Mucosa of descending colon (tissue), 3 donors: ENCODE measurements at regions not wholly inside any gene's neighbourhood (a gene's known extent, or its start where the extent isn't known, plus 50 kb on each side); places are given as distances from the start of the nearest gene placed in this dataset.
"Not testable (repeated sequence)": the region's sequence is repeated elsewhere in the genome, so short reads cannot be mapped to it uniquely, and the experiment has no call there.

Experiments
- ATAC-seq: fragments of 200-7000 bp; cut with Tn5 transposase; one replicate; pipeline ENCODE4 v1.9.1; 2020; ENCODE audit warnings: mild to moderate bottlenecking, moderate library complexity
- DNase-seq, 3 donors: peaks; one replicate each; pipeline ENCODE4 v3.0.0-alpha.2; 2020
- H3K36me3 ChIP-seq: fragments of 200-600 bp; one replicate; pipeline ENCODE4 v1.8.0; 2021; ENCODE audit warnings: low read depth, mild to moderate bottlenecking
- H3K4me1 ChIP-seq: fragments of 200-600 bp; one replicate; pipeline ENCODE4 v1.8.0; 2021; ENCODE audit warnings: low read depth, mild to moderate bottlenecking
- H3K4me3 ChIP-seq: fragments of 200-600 bp; one replicate; pipeline ENCODE4 v1.8.0; 2021; ENCODE audit warnings: mild to moderate bottlenecking
- H3K9me3 ChIP-seq: fragments of 200-600 bp; one replicate; pipeline ENCODE4 v1.8.0; 2021; ENCODE audit warnings: mild to moderate bottlenecking
- intact Hi-C, 2 donors: fragments of 100-400 bp; cut with DNase I in 1 of 2; cut with micrococcal nuclease in 1 of 2; formaldehyde crosslinking; loops; one replicate each; pipeline versions ENCODE4 v1.11.0 to v1.11.1; 2022; cut with DNase I, micrococcal nuclease
- TF ChIP-seq, protein P1 (sequence below): fragments of 200-600 bp; IDR thresholded peaks from one replicate; pipeline ENCODE4 v1.8.0; 2022; ENCODE audit warnings: antibody characterized with exemption, mild to moderate bottlenecking
- donor health status: DM: no; HTN: no; CAD: no; lungs with moderate emphysema.
- donor health status: DM: no; HTN: no; CAD: no.
- donor health status: DM: no; HTN: yes; CAD: no.

DNA sequence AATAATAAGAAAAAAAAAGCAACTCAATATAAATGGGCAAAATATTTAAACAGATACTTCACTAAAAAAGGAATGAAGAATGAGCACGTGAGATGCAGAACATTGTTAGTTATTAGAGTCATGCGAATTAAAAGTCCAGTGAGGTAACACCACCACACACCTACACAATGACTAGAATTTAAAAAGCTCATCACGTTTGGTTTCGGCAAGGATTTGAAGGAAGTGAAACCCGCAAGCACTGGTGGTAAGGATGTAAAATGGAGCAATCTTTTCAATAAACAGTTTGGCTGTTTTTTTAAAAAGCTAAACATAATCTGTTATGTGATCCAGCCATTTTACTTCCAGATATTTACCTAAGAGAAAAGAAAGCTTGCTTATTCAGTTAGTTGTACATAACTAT, 1181.6 kb upstream of the CELF4 start:
- ATAC-seq (no peak), DNase-seq (no peak)
- no peaks in the 10 kb centered on the region for H3K4me1 ChIP-seq
- intact Hi-C loops: no loop called here
- H3K4me3 ChIP-seq: no peak overlapping the region
- H3K9me3 ChIP-seq: peaks cover 14% of the 10 kb centered on the region
- no peaks in the 10 kb centered on the region for H3K36me3 ChIP-seq
- TF ChIP-seq, protein P1, sequence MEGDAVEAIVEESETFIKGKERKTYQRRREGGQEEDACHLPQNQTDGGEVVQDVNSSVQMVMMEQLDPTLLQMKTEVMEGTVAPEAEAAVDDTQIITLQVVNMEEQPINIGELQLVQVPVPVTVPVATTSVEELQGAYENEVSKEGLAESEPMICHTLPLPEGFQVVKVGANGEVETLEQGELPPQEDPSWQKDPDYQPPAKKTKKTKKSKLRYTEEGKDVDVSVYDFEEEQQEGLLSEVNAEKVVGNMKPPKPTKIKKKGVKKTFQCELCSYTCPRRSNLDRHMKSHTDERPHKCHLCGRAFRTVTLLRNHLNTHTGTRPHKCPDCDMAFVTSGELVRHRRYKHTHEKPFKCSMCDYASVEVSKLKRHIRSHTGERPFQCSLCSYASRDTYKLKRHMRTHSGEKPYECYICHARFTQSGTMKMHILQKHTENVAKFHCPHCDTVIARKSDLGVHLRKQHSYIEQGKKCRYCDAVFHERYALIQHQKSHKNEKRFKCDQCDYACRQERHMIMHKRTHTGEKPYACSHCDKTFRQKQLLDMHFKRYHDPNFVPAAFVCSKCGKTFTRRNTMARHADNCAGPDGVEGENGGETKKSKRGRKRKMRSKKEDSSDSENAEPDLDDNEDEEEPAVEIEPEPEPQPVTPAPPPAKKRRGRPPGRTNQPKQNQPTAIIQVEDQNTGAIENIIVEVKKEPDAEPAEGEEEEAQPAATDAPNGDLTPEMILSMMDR: no peak

DNA sequence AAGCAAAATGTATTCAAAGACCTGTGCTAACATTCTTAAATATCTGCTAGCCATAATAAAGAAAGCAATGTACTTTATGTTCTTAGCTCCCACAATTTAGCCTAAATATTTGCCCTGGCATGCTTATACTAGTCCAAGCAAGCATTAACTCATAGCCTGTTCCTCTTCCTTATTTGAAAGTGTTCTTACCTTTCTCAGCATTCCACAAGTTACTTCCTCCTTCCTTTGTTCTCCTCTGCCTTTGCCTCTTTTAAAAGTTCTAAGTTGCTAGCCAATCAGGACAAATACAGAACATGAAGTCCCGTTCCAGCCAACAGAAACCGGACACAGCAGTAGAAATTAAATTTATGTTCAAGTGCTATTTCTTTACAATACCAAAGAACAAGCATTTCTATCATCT, 1154.6 kb upstream of the CELF4 start:
- not testable (repeated sequence) for H3K36me3 ChIP-seq

DNA sequence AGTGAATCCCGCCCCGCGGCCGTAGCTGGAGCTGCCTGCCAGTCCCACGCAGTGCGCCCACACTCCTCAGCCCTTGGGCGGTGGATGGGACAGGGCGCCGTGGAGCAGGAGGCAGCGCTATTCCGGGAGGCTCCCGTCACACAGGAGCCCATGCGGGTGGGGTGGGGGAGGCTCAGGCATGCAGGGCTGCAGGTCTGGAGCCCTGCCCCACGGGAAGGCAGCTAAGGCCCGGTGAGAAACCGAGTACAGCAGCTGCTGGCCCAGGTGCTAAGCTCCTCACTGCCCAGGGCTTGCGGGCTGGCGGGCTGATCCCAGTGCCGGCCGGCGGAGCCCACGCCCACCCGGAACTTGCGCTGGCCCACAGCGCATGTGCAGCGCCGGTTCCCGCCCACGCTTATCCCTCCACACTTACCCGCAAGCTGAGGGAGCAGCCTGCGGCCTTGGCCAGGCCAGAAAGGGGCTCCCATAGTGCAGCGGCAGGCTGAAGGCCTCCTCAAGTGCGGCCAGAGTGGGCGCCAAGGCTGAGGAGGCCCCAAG, 1152.8 kb upstream of the CELF4 start:
- Histone ChIP-seq H3K36me3 (no peaks in the 10 kb centered on the region), H3K4me1 (no peaks in the 10 kb centered on the region), H3K9me3 (peaks cover 45% of the 10 kb centered on the region), H3K4me3 (no peak overlapping the region)
- intact Hi-C loops: no loop called here
- no peak for ATAC-seq
- TF ChIP-seq, protein P1: no peak
- DNase-seq: peak in 1 of 3 donors; percentile 44

More for the DNA sequence above, 1154.6 kb upstream of the CELF4 start:
- ATAC-seq, H3K4me1 ChIP-seq, intact Hi-C loops, H3K4me3 ChIP-seq, DNase-seq: not testable (repeated sequence)
- peaks cover 44% of the 10 kb centered on the region for H3K9me3 ChIP-seq

DNA sequence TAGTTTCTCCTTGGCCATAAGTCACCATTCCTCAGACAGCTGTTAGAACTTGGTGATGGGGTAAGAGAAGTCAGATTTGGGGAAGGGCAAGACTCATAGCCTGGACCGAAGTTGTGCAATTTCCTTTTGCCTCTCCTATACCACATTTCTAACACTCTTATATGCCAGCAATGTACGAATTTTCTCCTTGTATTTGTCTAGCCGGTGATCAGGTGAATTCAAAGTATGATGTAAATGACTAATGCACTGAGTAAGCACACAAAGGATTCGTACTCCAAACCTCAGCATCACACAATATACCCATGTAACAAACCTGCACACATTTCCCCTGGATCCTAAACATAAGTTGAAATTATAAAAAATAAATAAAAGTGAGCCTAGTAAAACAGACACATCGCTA, 1143.5 kb upstream of the CELF4 start:
- Histone ChIP-seq H3K4me3 (no peak overlapping the region), H3K4me1 (no peaks in the 10 kb centered on the region), H3K36me3 (no peaks in the 10 kb centered on the region), H3K9me3 (peaks cover 16% of the 10 kb centered on the region)
- TF ChIP-seq, protein P1: no peak
- ATAC-seq (no peak), DNase-seq (no peak)
- intact Hi-C loops: no loop called here

DNA sequence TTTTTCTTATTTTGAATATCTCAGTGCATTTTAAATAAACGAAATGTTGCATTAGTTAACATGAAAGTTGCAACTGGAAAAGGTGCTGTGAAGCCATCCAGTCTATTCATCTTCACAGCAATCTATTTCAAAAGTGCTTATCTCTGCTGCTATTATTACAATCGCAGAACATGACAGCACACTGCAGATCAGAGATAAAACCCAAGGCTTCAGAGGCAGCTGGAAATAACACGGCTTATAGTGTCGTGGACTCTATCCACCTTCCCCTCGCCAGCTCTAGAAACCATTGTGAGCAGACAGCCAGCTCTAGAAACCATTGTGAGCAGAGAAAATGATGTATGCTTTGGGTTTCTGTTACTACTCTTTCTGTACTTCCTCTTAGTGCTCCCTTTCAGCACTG, 1140.8 kb upstream of the CELF4 start:
- H3K4me3 ChIP-seq: no peak overlapping the region
- H3K4me1 ChIP-seq: no peaks in the 10 kb centered on the region
- intact Hi-C loops: no loop called here
- H3K36me3 ChIP-seq: no peaks in the 10 kb centered on the region
- DNase-seq (no peak), ATAC-seq (no peak)
- H3K9me3 ChIP-seq: peaks cover 26% of the 10 kb centered on the region
- TF ChIP-seq, protein P1: no peak

DNA sequence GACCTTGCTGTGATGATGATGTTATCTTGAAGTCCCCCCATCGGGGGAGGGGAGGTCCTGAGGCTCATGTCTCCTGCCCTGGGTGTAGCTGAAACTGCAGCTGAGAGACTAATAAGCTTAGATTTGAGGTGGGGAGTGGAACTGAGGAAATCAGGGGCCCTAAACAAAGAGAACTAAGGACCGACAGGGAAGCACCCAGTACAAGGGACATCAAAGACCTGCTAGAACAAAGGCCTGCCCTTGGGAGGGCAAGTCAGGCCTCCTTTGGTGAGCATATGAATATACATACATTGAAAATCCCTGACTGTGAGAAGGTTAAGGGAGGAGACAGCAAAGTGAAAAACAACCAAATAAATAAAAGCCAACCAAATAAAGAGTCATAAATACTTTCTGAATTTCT, 1132.5 kb upstream of the CELF4 start:
- H3K36me3 ChIP-seq: no peaks in the 10 kb centered on the region
- no peak for ATAC-seq
- no peaks in the 10 kb centered on the region for H3K4me1 ChIP-seq
- peaks cover 17% of the 10 kb centered on the region for H3K9me3 ChIP-seq
- intact Hi-C loops: no loop called here
- no peak overlapping the region for H3K4me3 ChIP-seq
- no peak for DNase-seq
- TF ChIP-seq, protein P1: no peak
